HCT116 (cell line): ENCODE measurements at regions not wholly inside any gene's neighbourhood (a gene's known extent, or its start where the extent isn't known, plus 50 kb on each side); places are given as distances from the start of the nearest gene placed in this dataset.
A peak's percentile ranks its signal among the peaks of the same experiment; 100 is the strongest.

Experiments
- ATAC-seq: fragments of 200-7000 bp; cut with Tn5 transposase; 2 replicates; pipeline ENCODE4 v1.9.1; 2020; ENCODE audit warnings: mild to moderate bottlenecking, moderate library complexity
- BruUV-seq: library from RNA; stranded (reverse); fragments of 400-500 nt; replicated peaks from 2 replicates; lab custom pipeline; 2021; lab: Mats Ljungman, UMichigan
- CTCF ChIA-PET: fragments of 300-600 bp; sonication (Branson Sonifier 250); formaldehyde crosslinking; loops from one replicate; lab custom pipeline; 2021; ENCODE audit warnings: antibody characterized with exemption; lab: Charles Lee
- POLR2A ChIA-PET: fragments of 300-600, 350-600 bp; sonication (Branson Sonifier 250); formaldehyde crosslinking; loops from one replicate; lab custom pipeline; 2021; ENCODE audit warnings: antibody characterized with exemption; lab: Charles Lee
- RAD21 ChIA-PET, 2 experiments: fragments of 300-600 bp; sonication (Branson Sonifier 250); formaldehyde crosslinking; loops; one replicate each; lab custom pipeline; 2023; ENCODE audit warnings: low total read pairs in 2 of 2; ENCODE audit not compliant: uncharacterized antibody in 2 of 2, unreplicated experiment in 2 of 2, low non-redundant PET in 1 of 2; lab: Charles Lee
- DNase-seq: peaks from one replicate; pipeline ENCODE4 v3.0.0-alpha.2; 2010; ENCODE audit warnings: low read depth, low spot score
- H2AFZ ChIP-seq: fragments of 200-600 bp; shearing (Covaris generic), sonication (generic); 2 replicates; pipeline ENCODE4 v1.6.1; 2017; ENCODE audit warnings: low read depth, mixed run types, mixed read lengths, antibody characterized with exemption, low read length; ENCODE audit not compliant: poor library complexity, severe bottlenecking
- H3K27ac ChIP-seq: 2 replicates; pipeline ENCODE4 v1.5.1; 2012; ENCODE audit warnings: low read depth, low read length
- H3K27me3 ChIP-seq: fragments of 200-600 bp; sonication (generic); 2 replicates; pipeline ENCODE4 v1.6.1; 2016; ENCODE audit warnings: mixed run types, low read length, mixed read lengths; ENCODE audit not compliant: insufficient read depth
- H3K36me3 ChIP-seq, 2 experiments: fragments of 200-500 bp in 1 of 2; fragments of 200-600 bp in 1 of 2; sonication (Bioruptor generic) in 1 of 2; sonication (generic) in 1 of 2; 2 replicates each; pipeline versions ENCODE4 v1.5.1 to v1.6.1; 2014 to 2016; ENCODE audit warnings: low read length in 2 of 2, inconsistent platforms in 1 of 2, mixed read lengths in 1 of 2, mixed run types in 1 of 2; ENCODE audit not compliant: insufficient read depth in 2 of 2, control insufficient read depth in 1 of 2
- H3K4me1 ChIP-seq, 2 experiments: fragments of 200-600 bp in 1 of 2; sonication (generic) in 1 of 2; 2 replicates each; pipeline versions ENCODE4 v1.5.1 to v1.6.1; 2012 to 2017; ENCODE audit warnings: low read length in 2 of 2, inconsistent platforms in 1 of 2, mild to moderate bottlenecking in 1 of 2, mixed read lengths in 1 of 2, mixed run types in 1 of 2, moderate library complexity in 1 of 2; ENCODE audit not compliant: insufficient read depth in 2 of 2, control insufficient read depth in 1 of 2
- H3K4me2 ChIP-seq: fragments of 200-600 bp; sonication (generic); 2 replicates; pipeline ENCODE4 v1.6.1; 2017; ENCODE audit warnings: mixed run types, low read length, mixed read lengths
- H3K4me3 ChIP-seq, 2 experiments: fragments of 200-600 bp in 1 of 2; sonication (generic) in 1 of 2; replicated peaks in 1 of 2; 2 replicates each; pipeline ENCODE4 v1.5.1; 2011 to 2016; ENCODE audit warnings: low read length in 2 of 2, control low read depth in 1 of 2, low read depth in 1 of 2, mild to moderate bottlenecking in 1 of 2, mixed read lengths in 1 of 2, mixed run types in 1 of 2
- H3K79me2 ChIP-seq: fragments of 200-600 bp; sonication (generic); 2 replicates; pipeline ENCODE4 v1.6.1; 2017; ENCODE audit warnings: mild to moderate bottlenecking, mixed run types, low read length, moderate library complexity, mixed read lengths; ENCODE audit not compliant: insufficient read depth
- H3K9ac ChIP-seq: fragments of 200-600 bp; sonication (generic); 2 replicates; pipeline ENCODE4 v1.6.1; 2016; ENCODE audit warnings: low read length, mixed read lengths
- H3K9me2 ChIP-seq: fragments of 200-600 bp; sonication (generic), shearing (Covaris generic); 2 replicates; pipeline ENCODE4 v1.6.1; 2017; ENCODE audit warnings: mixed run types, mild to moderate bottlenecking, moderate library complexity; ENCODE audit not compliant: insufficient read depth
- H3K9me3 ChIP-seq, 2 experiments: fragments of 200-500 bp in 1 of 2; fragments of 200-600 bp in 1 of 2; sonication (Bioruptor generic) in 1 of 2; sonication (generic) in 1 of 2; 2 replicates each; pipeline ENCODE4 v1.6.1; 2014 to 2017; ENCODE audit warnings: low read length in 2 of 2, mixed read lengths in 2 of 2, inconsistent platforms in 1 of 2, low read depth in 1 of 2, mild to moderate bottlenecking in 1 of 2, mixed run types in 1 of 2, moderate library complexity in 1 of 2; ENCODE audit not compliant: control insufficient read depth in 1 of 2, insufficient read depth in 1 of 2
- H4K20me1 ChIP-seq: fragments of 200-600 bp; sonication (generic), shearing (Covaris generic); 2 replicates; pipeline ENCODE4 v1.6.1; 2017; ENCODE audit warnings: mixed run types, mild to moderate bottlenecking, moderate library complexity; ENCODE audit not compliant: insufficient read depth
- CBX3 ChIP-seq: IDR thresholded peaks from 2 replicates; pipeline ENCODE4 v1.6.1; 2012; ENCODE audit warnings: low read depth
- EZH2 ChIP-seq: fragments of 200-600 bp; sonication (generic); IDR thresholded peaks from 2 replicates; pipeline ENCODE4 v1.6.1; 2017; ENCODE audit warnings: antibody characterized with exemption, mixed run types
- FOSL1 ChIP-seq: IDR thresholded peaks from 2 replicates; pipeline ENCODE4 v1.6.1; 2012; ENCODE audit warnings: low read depth
- JUND ChIP-seq: IDR thresholded peaks from 2 replicates; pipeline ENCODE4 v1.6.1; 2012
- MAX ChIP-seq: IDR thresholded peaks from 2 replicates; pipeline ENCODE4 v1.6.1; 2012
- SIN3A ChIP-seq: IDR thresholded peaks from 2 replicates; pipeline ENCODE4 v1.6.1; 2012; ENCODE audit warnings: low read depth
- SP1 ChIP-seq: IDR thresholded peaks from 2 replicates; pipeline ENCODE4 v1.6.1; 2012; ENCODE audit warnings: low read depth
- TCF7L2 ChIP-seq: IDR thresholded peaks from 2 replicates; pipeline ENCODE4 v1.7.0; 2011; ENCODE audit warnings: borderline replicate concordance, inconsistent platforms; ENCODE audit not compliant: insufficient read depth, insufficient read length; ENCODE audit errors: extremely low read depth
- YY1 ChIP-seq: IDR thresholded peaks from 2 replicates; pipeline ENCODE4 v1.6.1; 2011; ENCODE audit warnings: low read length, low read depth, moderate library complexity, mild to moderate bottlenecking; ENCODE audit not compliant: insufficient replicate concordance; ENCODE audit errors: extremely low read depth
- ZNF274 ChIP-seq: fragments of 200-500 bp; sonication (Bioruptor generic); IDR thresholded peaks from 2 replicates; pipeline ENCODE4 v1.6.1; 2014; ENCODE audit warnings: mild to moderate bottlenecking, low read depth, low read length, inconsistent platforms
- intact Hi-C: fragments of 100-400 bp; cut with micrococcal nuclease; formaldehyde crosslinking; loops from 2 replicates; pipeline ENCODE4 v1.10.0; 2022
- TF ChIP-seq, protein P1 (sequence below): IDR thresholded peaks from 2 replicates; pipeline ENCODE4 v1.6.1; 2011; ENCODE audit warnings: mild to moderate bottlenecking, low read length, moderate library complexity; ENCODE audit not compliant: insufficient replicate concordance; ENCODE audit errors: extremely low read depth

DNA sequence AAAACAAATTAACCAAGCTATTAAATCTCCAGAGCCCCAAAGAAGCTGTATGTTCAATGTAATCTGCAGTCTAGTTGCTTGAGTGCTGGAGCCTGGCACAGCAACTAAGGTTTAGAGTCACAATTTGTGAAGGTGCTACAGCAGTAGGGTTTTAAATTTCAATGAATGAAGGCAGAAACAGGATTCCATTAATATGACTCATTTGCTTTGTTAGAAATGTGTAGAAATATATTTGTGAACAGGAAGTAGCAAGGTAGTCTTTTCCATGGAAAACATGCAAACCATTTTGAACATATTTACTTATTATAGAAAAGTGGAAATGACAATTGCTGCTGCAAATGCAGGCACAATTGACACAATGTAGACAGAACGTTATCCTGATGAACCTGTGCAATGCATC is 149.0 kb upstream of the STEAP4 start:
- RAD21 ChIA-PET = no interaction called here
- H4K20me1 ChIP-seq = no peaks in the 10 kb centered on the region
- H2AFZ ChIP-seq = peak overlapping the region; percentile 29
- CTCF ChIA-PET = interaction anchor here (1.1 kb wide), 1 partner anchor 54 kb away, joined by 3 read pairs; no protein-coding TSS in a partner anchor
- TF ChIP-seq SP1 = peak; percentile 28; the same call in 1 of the 2 replicates
- peak; percentile 36; the same call in 1 of the 2 replicates for TF ChIP-seq JUND
- TF ChIP-seq EZH2 = no peak
- TF ChIP-seq FOSL1 = peak; percentile 36; the same call in 1 of the 2 replicates
- H3K9me3 ChIP-seq = no peaks in the 10 kb centered on the region
- H3K4me1 ChIP-seq = peaks cover 4 to 11% of the 10 kb centered on the region in 2 experiments; a peak in 3 of 4 replicates
- H3K36me3 ChIP-seq = no peaks in the 10 kb centered on the region
- DNase-seq (no peak), ATAC-seq (no peak)
- H3K4me3 ChIP-seq = no peak overlapping the region
- POLR2A ChIA-PET = no interaction called here
- BruUV-seq = no TSS peak
- H3K4me2 ChIP-seq = peak overlapping the region; percentile 38
- H3K9me2 ChIP-seq = no peaks in the 10 kb centered on the region
- H3K27ac ChIP-seq = no peak overlapping the region
- intact Hi-C loops = no loop called here
- no peaks in the 10 kb centered on the region for H3K79me2 ChIP-seq
- H3K27me3 ChIP-seq = no peaks in the 10 kb centered on the region
- no peak overlapping the region for H3K9ac ChIP-seq

GRCh38 chr7:88452646-88453045 is 146.0 kb upstream of the STEAP4 start:
- RAD21 ChIA-PET = no interaction called here
- no peak for TF ChIP-seq ZNF274
- TF ChIP-seq MAX = no peak
- no peak for TF ChIP-seq CBX3
- TF ChIP-seq YY1 = no peak
- no peak for TF ChIP-seq JUND
- no peak for TF ChIP-seq TCF7L2
- TF ChIP-seq, protein P1, sequence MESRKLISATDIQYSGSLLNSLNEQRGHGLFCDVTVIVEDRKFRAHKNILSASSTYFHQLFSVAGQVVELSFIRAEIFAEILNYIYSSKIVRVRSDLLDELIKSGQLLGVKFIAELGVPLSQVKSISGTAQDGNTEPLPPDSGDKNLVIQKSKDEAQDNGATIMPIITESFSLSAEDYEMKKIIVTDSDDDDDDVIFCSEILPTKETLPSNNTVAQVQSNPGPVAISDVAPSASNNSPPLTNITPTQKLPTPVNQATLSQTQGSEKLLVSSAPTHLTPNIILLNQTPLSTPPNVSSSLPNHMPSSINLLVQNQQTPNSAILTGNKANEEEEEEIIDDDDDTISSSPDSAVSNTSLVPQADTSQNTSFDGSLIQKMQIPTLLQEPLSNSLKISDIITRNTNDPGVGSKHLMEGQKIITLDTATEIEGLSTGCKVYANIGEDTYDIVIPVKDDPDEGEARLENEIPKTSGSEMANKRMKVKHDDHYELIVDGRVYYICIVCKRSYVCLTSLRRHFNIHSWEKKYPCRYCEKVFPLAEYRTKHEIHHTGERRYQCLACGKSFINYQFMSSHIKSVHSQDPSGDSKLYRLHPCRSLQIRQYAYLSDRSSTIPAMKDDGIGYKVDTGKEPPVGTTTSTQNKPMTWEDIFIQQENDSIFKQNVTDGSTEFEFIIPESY = no peak
- no peak for TF ChIP-seq SIN3A
- DNase-seq (no peak), ATAC-seq (no peak)
- Histone ChIP-seq H3K4me3 (no peak overlapping the region), H3K27me3 (no peaks in the 10 kb centered on the region), H3K4me1 (peaks cover 4 to 11% of the 10 kb centered on the region in 2 experiments; a peak in 3 of 4 replicates), H3K9ac (no peak overlapping the region), H3K9me3 (no peaks in the 10 kb centered on the region), H3K36me3 (no peaks in the 10 kb centered on the region), H2AFZ (no peak overlapping the region), H3K27ac (no peak overlapping the region), H3K79me2 (no peaks in the 10 kb centered on the region), H3K4me2 (no peak overlapping the region), H3K9me2 (no peaks in the 10 kb centered on the region), H4K20me1 (no peaks in the 10 kb centered on the region)
- no TSS peak for BruUV-seq
- CTCF ChIA-PET = no interaction called here
- intact Hi-C loops = no loop called here
- POLR2A ChIA-PET = no interaction called here
